ENCODE measurements at regions not wholly inside any gene's neighbourhood (a gene's known extent, or its start where the extent isn't known, plus 50 kb on each side); places are given as distances from the start of the nearest gene placed in this dataset.
"Not testable (repeated sequence)": the region's sequence is repeated elsewhere in the genome, so short reads cannot be mapped to it uniquely, and the experiment has no call there.

- no peak for DNase-seq
These were observed 112.6 kb downstream of the LRIG2 start for GRCh38 chr1:113185463-113186104.

- DNase-seq: no peak
These were observed 117.1 kb downstream of the LRIG2 start for GRCh38 chr1:113190078-113190477.

- no peak for DNase-seq
These were observed 117.9 kb downstream of the LRIG2 start for GRCh38 chr1:113190930-113191329.

GRCh38 chr1:113191579-113192076, 118.6 kb downstream of the LRIG2 start:
- DNase-seq: no peak

GRCh38 chr1:113192242-113192641, 119.2 kb downstream of the LRIG2 start:
- no peak for DNase-seq

GRCh38 chr1:113192980-113193379, 120.0 kb downstream of the LRIG2 start:
- DNase-seq: no peak

- DNase-seq: no peak
These were observed 122.1 kb downstream of the LRIG2 start for GRCh38 chr1:113194846-113195830.

- no peak for DNase-seq
These were observed 124.8 kb downstream of the LRIG2 start for GRCh38 chr1:113197719-113198330.

GRCh38 chr1:113198806-113199205, 125.8 kb downstream of the LRIG2 start:
- DNase-seq: no peak

- DNase-seq: peak; percentile 21
These were observed 126.9 kb downstream of the LRIG2 start for GRCh38 chr1:113199760-113200455.

- DNase-seq: no peak
These were observed 128.6 kb downstream of the LRIG2 start for GRCh38 chr1:113201560-113201959.

GRCh38 chr1:113205980-113206766, 133.2 kb downstream of the LRIG2 start:
- no peak for DNase-seq

- no peak for DNase-seq
These were observed 134.0 kb downstream of the LRIG2 start for GRCh38 chr1:113207019-113207418.

GRCh38 chr1:113207457-113207856, 134.5 kb downstream of the LRIG2 start:
- no peak for DNase-seq

- DNase-seq: not testable (repeated sequence)
These were observed 135.4 kb downstream of the LRIG2 start for GRCh38 chr1:113208425-113208824.

- DNase-seq: no peak
These were observed 137.2 kb downstream of the LRIG2 start for GRCh38 chr1:113210248-113210647.

GRCh38 chr1:113211467-113211866, 138.5 kb downstream of the LRIG2 start:
- DNase-seq: no peak

GRCh38 chr1:113215015-113215414, 142.0 kb downstream of the LRIG2 start:
- DNase-seq: no peak

- no peak for DNase-seq
These were observed 143.7 kb downstream of the LRIG2 start for GRCh38 chr1:113216664-113217063.

- no peak for DNase-seq
These were observed 144.6 kb downstream of the LRIG2 start for GRCh38 chr1:113217447-113218208.

GRCh38 chr1:113219377-113219776, 146.4 kb downstream of the LRIG2 start:
- DNase-seq: no peak
